HFF-Myc (cell line): ENCODE measurements at regions not wholly inside any gene's neighbourhood (a gene's known extent, or its start where the extent isn't known, plus 50 kb on each side); places are given as distances from the start of the nearest gene placed in this dataset.

Experiments
- DNase-seq: peaks from one replicate; pipeline ENCODE4 v3.0.0-alpha.2; 2011; ENCODE audit warnings: low read depth; ENCODE audit errors: extremely low read depth
- H3K4me3 ChIP-seq: replicated peaks from 2 replicates; pipeline ENCODE4 v1.5.1; 2011; ENCODE audit warnings: low read depth, mild to moderate bottlenecking, control low read depth, low read length
- TF ChIP-seq, protein P1 (sequence below): IDR thresholded peaks from 2 replicates; pipeline ENCODE4 v1.5.1; 2012; ENCODE audit warnings: mild to moderate bottlenecking, low read depth, low read length, control low read depth; ENCODE audit errors: missing control alignments

DNA sequence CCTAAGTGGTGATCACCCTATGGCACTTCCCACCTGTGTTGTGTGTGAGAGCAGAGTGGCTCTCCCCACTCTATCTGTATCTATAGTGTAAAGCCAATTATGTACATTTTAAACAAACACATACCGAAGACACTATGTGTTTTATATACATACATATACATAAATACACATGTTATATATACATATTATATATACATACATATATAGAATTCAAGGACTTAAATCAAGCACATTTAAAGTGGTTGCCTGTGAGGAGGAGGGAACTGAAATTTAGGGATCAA, 246.6 kb downstream of the LY86 start:
- DNase-seq = no peak
- no peak overlapping the region for H3K4me3 ChIP-seq
- TF ChIP-seq, protein P1, sequence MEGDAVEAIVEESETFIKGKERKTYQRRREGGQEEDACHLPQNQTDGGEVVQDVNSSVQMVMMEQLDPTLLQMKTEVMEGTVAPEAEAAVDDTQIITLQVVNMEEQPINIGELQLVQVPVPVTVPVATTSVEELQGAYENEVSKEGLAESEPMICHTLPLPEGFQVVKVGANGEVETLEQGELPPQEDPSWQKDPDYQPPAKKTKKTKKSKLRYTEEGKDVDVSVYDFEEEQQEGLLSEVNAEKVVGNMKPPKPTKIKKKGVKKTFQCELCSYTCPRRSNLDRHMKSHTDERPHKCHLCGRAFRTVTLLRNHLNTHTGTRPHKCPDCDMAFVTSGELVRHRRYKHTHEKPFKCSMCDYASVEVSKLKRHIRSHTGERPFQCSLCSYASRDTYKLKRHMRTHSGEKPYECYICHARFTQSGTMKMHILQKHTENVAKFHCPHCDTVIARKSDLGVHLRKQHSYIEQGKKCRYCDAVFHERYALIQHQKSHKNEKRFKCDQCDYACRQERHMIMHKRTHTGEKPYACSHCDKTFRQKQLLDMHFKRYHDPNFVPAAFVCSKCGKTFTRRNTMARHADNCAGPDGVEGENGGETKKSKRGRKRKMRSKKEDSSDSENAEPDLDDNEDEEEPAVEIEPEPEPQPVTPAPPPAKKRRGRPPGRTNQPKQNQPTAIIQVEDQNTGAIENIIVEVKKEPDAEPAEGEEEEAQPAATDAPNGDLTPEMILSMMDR = no peak

DNA sequence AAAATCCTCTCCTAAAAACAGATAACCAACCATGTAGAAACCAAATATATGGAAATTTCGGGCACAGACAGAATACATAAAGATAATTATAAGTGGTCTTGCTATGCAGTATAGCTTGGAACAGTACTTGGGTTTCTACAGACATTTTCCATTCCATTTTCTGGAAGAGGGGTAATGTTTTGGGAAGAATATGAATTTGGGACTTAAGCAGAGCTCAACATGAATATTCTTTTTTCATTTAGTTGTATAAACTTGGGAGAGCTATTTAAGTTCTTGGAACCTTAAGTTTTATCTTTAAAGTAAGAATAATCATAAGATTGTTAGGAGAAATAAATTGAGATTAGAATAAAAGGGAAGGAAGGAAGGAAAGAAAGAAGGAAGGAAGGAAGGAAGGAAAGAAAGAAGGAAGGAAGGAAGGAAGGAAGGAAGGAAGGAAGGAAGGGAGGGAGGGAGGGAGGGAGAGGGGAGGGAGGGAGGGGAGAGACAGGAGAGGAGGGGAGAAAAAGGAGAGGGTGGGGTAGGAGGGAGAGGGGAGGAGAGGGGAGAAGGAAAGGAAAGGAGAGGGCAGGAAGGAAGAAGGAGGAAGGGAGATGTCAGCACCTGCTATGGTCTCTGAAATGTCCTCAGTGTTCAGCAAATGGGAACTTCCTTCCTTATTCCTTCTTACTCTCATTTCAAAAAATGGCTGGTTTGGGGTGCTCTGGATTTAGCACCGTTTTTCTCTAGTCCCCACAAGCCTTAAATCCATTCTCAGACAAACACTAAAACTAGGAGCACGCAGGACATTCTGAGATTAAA, 248.3 kb downstream of the LY86 start:
- H3K4me3 ChIP-seq = no peak overlapping the region
- DNase-seq = no peak
- TF ChIP-seq, protein P1 = no peak

DNA sequence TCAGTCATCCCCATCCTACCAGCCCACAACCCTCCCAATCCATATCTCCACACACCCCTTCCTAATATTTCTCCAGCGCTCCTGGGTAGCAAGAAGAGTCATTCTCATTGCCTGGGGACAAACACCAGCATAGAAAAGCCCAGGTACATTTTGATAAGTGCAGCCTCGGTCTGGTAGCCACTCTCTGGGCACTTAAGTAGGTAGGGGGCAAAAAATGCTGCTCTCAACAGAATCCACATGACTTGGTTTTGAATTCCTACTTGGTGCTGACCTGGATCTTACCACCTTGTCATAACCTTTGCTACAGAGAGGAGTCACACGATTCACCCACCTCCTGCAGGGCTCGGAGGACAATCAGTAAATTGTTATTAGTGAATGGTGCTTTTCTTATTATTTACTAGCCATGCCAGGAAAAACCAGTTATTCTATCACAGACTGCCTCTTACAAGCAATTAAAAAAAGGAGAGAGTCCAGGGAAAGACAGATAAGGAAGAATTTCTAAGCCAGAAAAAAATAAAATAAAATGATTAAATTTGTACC, 249.1 kb downstream of the LY86 start:
- TF ChIP-seq, protein P1 = no peak
- no peak for DNase-seq
- no peak overlapping the region for H3K4me3 ChIP-seq

DNA sequence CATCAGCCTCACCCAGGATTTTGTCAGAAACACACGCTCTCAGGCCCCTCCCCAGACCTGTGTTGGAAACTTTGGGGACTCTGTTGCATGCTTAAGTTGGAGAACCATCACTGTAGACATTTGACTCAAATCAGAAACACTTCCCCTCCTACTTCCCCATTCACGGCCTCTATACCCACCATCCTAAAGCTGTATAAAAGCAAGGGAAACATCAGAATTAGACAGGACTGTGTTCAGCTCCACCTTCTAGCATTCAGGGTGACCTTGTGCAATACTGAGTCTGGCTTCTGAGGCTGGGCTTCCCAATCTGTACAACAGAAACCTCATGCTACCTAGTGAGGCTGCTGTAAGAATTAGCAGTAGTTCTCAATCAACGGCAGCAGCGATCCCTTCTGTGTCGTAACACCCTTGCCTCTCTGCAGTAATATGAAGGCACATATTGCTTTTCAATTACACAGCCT, 252.3 kb downstream of the LY86 start:
- H3K4me3 ChIP-seq = no peak overlapping the region
- TF ChIP-seq, protein P1 = no peak
- DNase-seq = no peak

DNA sequence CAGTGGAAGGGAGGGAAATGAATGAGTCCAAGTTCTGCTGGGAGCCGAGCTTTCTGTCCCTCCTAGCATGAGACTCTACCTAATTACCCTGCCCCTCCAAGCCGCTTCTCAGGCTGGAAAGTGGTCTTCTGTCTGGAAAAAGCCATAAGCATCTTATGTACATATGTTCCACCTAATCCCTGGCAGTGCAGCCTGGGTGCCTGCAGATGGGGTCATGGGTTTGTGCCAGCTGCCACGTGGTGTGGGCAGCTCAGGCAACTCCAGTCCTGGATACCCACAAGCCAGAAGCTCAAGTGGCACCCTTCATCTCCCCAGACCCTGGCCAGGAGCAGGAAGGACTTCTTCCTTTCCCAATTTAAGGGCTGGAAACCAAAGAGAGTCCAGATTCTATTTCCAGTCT, 253.1 kb downstream of the LY86 start:
- TF ChIP-seq, protein P1 = no peak
- DNase-seq = no peak
- H3K4me3 ChIP-seq = no peak overlapping the region

DNA sequence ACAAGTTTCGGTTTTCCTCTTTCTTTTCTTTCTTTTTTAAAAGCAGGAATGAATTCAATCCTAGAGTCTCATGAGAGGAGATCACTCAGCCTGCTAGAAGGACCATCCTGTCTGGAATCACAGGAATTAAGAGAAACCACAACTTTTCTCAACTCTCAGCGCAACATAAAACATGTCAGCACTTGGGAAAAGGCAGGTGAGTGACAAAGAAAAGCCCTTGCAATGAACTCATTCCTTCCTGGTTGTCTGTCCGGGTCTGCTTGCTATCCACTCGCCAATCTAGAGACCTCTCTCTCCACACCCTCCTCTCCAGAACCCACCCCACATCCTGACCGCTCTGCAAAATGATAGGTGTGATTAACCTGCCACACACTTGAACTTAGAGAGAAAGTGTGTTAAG, 253.8 kb downstream of the LY86 start:
- H3K4me3 ChIP-seq = no peak overlapping the region
- DNase-seq = no peak
- TF ChIP-seq, protein P1 = no peak
